ENCODE measurements at regions not wholly inside any gene's neighbourhood (a gene's known extent, or its start where the extent isn't known, plus 50 kb on each side); places are given as distances from the start of the nearest gene placed in this dataset.

DNA sequence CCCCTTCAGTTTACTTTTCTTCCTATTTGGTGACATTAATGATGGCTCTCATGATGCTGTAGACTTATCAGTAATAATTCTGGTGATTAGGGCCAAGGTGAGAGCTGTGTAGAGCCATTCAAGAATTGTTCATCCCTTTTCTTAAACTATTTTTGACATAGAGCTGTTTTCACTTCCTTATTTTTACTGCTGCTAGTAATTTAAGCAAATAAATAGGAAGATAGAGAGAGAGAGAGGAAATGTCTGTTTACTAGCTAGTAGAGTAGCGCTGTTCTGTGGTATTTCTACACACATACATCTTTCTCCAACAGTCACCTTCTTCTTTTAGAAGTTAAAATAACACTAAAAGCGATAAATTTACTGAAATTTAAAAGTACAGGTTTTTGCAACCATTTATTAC lies 678.0 kb upstream of the ZP4 start:
- no peak for DNase-seq (ENCODE audit: low spot score)
- TF ChIP-seq, protein P1, sequence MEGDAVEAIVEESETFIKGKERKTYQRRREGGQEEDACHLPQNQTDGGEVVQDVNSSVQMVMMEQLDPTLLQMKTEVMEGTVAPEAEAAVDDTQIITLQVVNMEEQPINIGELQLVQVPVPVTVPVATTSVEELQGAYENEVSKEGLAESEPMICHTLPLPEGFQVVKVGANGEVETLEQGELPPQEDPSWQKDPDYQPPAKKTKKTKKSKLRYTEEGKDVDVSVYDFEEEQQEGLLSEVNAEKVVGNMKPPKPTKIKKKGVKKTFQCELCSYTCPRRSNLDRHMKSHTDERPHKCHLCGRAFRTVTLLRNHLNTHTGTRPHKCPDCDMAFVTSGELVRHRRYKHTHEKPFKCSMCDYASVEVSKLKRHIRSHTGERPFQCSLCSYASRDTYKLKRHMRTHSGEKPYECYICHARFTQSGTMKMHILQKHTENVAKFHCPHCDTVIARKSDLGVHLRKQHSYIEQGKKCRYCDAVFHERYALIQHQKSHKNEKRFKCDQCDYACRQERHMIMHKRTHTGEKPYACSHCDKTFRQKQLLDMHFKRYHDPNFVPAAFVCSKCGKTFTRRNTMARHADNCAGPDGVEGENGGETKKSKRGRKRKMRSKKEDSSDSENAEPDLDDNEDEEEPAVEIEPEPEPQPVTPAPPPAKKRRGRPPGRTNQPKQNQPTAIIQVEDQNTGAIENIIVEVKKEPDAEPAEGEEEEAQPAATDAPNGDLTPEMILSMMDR (IDR thresholded peaks at IDR 0.05; ENCODE audit: extremely low read depth, insufficient read depth, missing control alignments): no peak

DNA sequence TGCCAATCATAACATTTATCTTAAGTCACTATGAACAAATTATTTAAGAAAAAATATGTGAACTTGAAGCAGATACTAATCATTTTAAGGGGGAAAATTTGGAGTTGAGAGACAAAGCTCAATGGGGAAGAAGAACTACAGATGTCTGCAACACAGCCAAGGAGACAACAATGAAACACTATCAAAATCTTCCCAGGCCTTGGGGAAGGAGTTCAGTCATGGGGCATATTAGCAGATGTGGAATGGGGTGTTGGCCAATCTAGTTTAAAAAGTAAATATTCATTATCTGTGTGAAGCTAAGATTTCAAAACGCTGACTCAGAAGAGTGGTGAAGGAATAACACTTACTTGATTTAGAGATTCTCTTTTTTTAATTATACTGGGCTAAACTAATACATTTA lies 671.6 kb upstream of the ZP4 start:
- in situ Hi-C loops (cut with MboI; ENCODE audit: low pct_unique_long_range_greater_than_20kb, low sequenced_read_pairs, unreplicated experiment): no loop called here
- TF ChIP-seq, protein P1 (IDR thresholded peaks at IDR 0.05; ENCODE audit: extremely low read depth, insufficient read depth, missing control alignments): no peak

More for the DNA sequence above, 678.0 kb upstream of the ZP4 start:
- in situ Hi-C loops (cut with MboI; ENCODE audit: low pct_unique_long_range_greater_than_20kb, low sequenced_read_pairs, unreplicated experiment): no loop called here

DNA sequence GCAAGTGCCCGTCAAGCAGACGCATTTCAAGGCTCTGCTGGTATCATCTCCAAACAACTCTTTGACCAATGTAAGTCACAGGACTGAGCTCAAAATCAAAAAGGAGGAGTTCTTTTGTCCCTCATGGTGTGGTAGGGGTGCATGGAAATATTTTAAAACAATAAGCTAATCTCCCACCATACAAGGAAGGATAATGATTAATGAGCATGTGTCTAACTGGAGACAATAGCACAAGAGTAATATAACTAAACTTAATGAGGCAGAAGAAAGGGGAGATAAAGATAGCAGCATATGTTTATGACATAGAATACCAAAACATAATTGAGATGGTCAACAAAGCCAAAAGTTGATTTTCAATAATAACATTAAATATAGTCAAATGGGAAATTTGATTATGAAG lies 668.0 kb upstream of the ZP4 start:
- TF ChIP-seq, protein P1 (IDR thresholded peaks at IDR 0.05; ENCODE audit: extremely low read depth, insufficient read depth, missing control alignments): no peak
- in situ Hi-C loops (cut with MboI; ENCODE audit: low pct_unique_long_range_greater_than_20kb, low sequenced_read_pairs, unreplicated experiment): no loop called here
- DNase-seq (ENCODE audit: low spot score): no peak

More for the DNA sequence above, 671.6 kb upstream of the ZP4 start:
- no peak for DNase-seq (ENCODE audit: low spot score)

DNA sequence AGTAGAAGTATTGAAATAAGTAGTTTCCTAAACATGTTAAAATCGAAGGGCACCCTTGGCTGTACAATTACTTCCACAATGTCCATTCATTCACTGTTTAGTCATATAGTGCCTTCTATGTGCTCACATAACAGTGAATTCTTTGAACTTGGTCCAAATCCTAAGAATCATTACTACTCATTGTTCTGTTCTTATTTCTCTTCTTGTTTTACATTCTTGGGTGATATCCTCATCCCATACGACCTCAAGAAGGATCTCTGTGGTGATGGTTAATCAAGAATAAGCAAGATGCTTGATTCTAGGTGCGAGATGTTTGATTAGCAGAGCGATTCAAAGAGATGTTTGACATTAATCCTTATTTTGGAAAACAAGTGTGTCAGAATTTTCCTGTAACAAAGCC lies 667.4 kb upstream of the ZP4 start:
- in situ Hi-C loops (cut with MboI; ENCODE audit: low pct_unique_long_range_greater_than_20kb, low sequenced_read_pairs, unreplicated experiment): no loop called here
- DNase-seq (ENCODE audit: low spot score): no peak

DNA sequence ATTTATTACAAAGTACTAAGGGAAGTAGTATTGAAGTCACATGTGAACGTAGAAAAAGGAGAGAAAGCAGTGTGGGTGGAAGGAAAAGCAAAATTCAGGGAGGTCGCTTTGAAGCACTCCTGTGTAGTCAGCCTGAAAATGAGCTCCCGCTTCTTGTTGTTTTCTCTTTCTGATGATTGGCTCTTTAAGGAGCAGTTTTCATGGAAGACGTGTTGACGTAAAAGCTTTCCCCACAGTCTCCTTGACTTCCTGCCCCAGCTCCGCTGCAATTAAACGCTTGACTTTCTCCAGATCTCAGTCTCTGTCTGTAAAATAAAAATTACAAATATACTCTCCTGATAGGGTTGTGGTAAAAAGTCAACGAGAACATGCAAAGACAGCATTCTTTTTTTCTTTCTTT lies 661.5 kb upstream of the ZP4 start:
- in situ Hi-C loops (cut with MboI; ENCODE audit: low pct_unique_long_range_greater_than_20kb, low sequenced_read_pairs, unreplicated experiment): no loop called here
- no peak for DNase-seq (ENCODE audit: low spot score)
- TF ChIP-seq, protein P1 (IDR thresholded peaks at IDR 0.05; ENCODE audit: extremely low read depth, insufficient read depth, missing control alignments): no peak

More for the DNA sequence above, 667.4 kb upstream of the ZP4 start:
- TF ChIP-seq, protein P1 (IDR thresholded peaks at IDR 0.05; ENCODE audit: extremely low read depth, insufficient read depth, missing control alignments): no peak

DNA sequence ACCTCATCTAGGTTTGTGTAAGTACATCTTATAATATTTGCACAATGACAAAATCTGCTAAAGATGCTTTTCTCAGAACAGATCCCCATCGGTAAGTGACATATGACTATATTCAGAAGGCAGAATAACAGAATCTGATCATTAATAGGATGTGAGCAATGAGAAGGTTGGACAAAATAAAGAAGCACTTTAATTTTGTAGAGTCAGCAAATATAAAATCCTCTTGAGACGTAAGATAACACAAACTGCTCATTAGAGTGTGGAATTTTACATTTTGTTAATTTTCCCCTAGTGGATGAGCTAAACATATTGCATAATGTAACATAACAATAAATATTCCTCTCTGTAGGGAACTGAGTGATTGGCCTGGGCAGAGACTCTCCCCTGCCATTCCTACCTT lies 658.4 kb upstream of the ZP4 start:
- no peak for DNase-seq (ENCODE audit: low spot score)
- in situ Hi-C loops (cut with MboI; ENCODE audit: low pct_unique_long_range_greater_than_20kb, low sequenced_read_pairs, unreplicated experiment): no loop called here
- TF ChIP-seq, protein P1 (IDR thresholded peaks at IDR 0.05; ENCODE audit: extremely low read depth, insufficient read depth, missing control alignments): no peak

DNA sequence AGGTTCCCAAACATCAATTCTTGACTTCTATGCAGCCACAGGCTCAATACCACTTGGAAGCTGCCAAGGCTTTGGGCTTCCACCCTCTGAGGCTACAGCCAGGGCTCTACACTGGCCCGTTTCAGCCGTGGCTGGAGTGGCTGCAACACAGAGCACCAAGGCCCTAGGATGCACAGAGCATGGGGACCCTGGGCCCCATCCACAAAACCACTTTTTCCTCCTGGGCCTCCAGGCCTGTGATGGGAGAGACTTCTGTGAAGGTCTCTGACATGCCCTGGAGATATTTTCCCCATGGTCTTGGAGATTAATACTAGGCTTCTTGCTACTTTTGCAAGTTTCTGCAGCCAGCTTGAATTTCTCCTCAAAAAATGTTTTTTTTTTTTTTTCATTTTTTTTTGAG lies 655.4 kb upstream of the ZP4 start:
- in situ Hi-C loops (cut with MboI; ENCODE audit: low pct_unique_long_range_greater_than_20kb, low sequenced_read_pairs, unreplicated experiment): no loop called here
- no peak for DNase-seq (ENCODE audit: low spot score)
- TF ChIP-seq, protein P1 (IDR thresholded peaks at IDR 0.05; ENCODE audit: extremely low read depth, insufficient read depth, missing control alignments): no peak
